ENCODE measurements at regions not wholly inside any gene's neighbourhood (a gene's known extent, or its start where the extent isn't known, plus 50 kb on each side); places are given as distances from the start of the nearest gene placed in this dataset.

GRCh38 chr10:121244818-121245217 lies 353.4 kb downstream of the FGFR2 start:
- no peak overlapping the region for H3K4me3 ChIP-seq (ENCODE audit: control extremely low read depth in 1 of 5, extremely low read depth in 1 of 5, insufficient read depth in 1 of 5, low read depth in 2 of 5, low read length in 4 of 5)
- H3K4me1 Mint-ChIP-seq = no peaks in the 10 kb centered on the region
- 18% methylated on average over 7 of the region's 8 CpGs for WGBS (ENCODE audit: insufficient coverage)
- no peaks in the 10 kb centered on the region for H3K36me3 ChIP-seq (replicated peaks in 1 of 2; ENCODE audit: control extremely low read depth in 1 of 2, control insufficient read depth in 1 of 2, extremely low read depth in 1 of 2, insufficient read depth in 2 of 2, low read length in 1 of 2)
- no peak overlapping the region for H3K27ac Mint-ChIP-seq
- H2AFZ ChIP-seq (ENCODE audit: insufficient read depth, low read depth, low read length, poor library complexity, severe bottlenecking) = no peak overlapping the region
- H3K4me1 ChIP-seq (ENCODE audit: control insufficient read depth in 2 of 2, insufficient read depth in 2 of 2, low read length in 2 of 2) = no peaks in the 10 kb centered on the region
- H3K9ac ChIP-seq (ENCODE audit: low read length) = no peak overlapping the region
- peaks cover 15% of the 10 kb centered on the region for H3K27me3 Mint-ChIP-seq
- no peak overlapping the region for H3K4me3 Mint-ChIP-seq
- H3K79me2 ChIP-seq (ENCODE audit: control insufficient read depth, insufficient read depth, low read length) = no peaks in the 10 kb centered on the region
- CTCF ChIA-PET = no interaction called here
- TF ChIP-seq EZH2 (IDR thresholded peaks at IDR 0.05; ENCODE audit: borderline replicate concordance, insufficient read depth, low read depth, low read length, poor library complexity, severe bottlenecking) = no peak
- no peak overlapping the region for H3K4me2 ChIP-seq (replicated peaks; ENCODE audit: low read depth, low read length, poor library complexity, severe bottlenecking)
- intact Hi-C loops (cut with micrococcal nuclease) = no loop called here
- DNase-seq (no peak), ATAC-seq (ENCODE audit: low read depth) (no peak)
- H3K9me3 Mint-ChIP-seq (ENCODE audit: insufficient read depth) = no peaks in the 10 kb centered on the region
- no peak overlapping the region for H3K27ac ChIP-seq (ENCODE audit: low read length in 2 of 2)
- H3K9me3 ChIP-seq (ENCODE audit: control extremely low read depth in 1 of 3, control insufficient read depth in 2 of 3, insufficient read depth in 1 of 3, low read length in 2 of 3) = peaks cover 0 to 10% (median 0%) of the 10 kb centered on the region in 3 donors
- H3K27me3 ChIP-seq (replicated peaks in 1 of 4; ENCODE audit: control extremely low read depth in 1 of 4, control insufficient read depth in 3 of 4, insufficient read depth in 4 of 4, low read length in 3 of 4) = no peaks in the 10 kb centered on the region
- POLR2A ChIA-PET = no interaction called here
- no peaks in the 10 kb centered on the region for H4K20me1 ChIP-seq (ENCODE audit: control insufficient read depth, insufficient read depth, low read length, poor library complexity, severe bottlenecking)

DNA sequence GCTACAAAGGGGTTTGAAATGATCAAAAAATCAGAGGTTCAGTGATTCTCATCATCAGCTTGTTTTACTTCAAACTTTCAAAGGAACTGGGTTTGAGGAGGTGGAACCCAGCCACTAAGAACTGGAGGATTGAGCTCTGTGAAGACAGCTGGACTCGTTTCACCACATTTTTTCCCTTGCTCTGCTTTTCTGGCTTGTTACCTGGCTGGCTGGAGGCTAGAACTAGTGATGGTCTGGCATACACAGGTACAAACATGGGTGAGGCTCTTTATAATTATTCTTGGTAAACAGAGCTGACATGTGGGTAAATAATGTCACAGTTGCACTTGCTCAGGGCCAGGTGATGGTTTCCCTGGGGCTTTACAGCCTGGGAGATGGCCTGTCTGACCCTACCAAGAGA lies 352.5 kb downstream of the FGFR2 start:
- no peak for ATAC-seq (ENCODE audit: low read depth)

More for the DNA sequence above, 352.5 kb downstream of the FGFR2 start:
- Mint-ChIP-seq H3K27me3 (peaks cover 15% of the 10 kb centered on the region), H3K9me3 (ENCODE audit: insufficient read depth) (peaks cover 3% of the 10 kb centered on the region), H3K27ac (no peak overlapping the region), H3K4me1 (no peaks in the 10 kb centered on the region), H3K4me3 (no peak overlapping the region)
- no peak overlapping the region for H2AFZ ChIP-seq (ENCODE audit: insufficient read depth, low read depth, low read length, poor library complexity, severe bottlenecking)
- WGBS (ENCODE audit: insufficient coverage) = no CpG with 5 or more reads among the region's 1 CpG
- no peaks in the 10 kb centered on the region for H3K36me3 ChIP-seq (replicated peaks in 1 of 2; ENCODE audit: control extremely low read depth in 1 of 2, control insufficient read depth in 1 of 2, extremely low read depth in 1 of 2, insufficient read depth in 2 of 2, low read length in 1 of 2)
- ChIA-PET CTCF (no interaction called here), POLR2A (no interaction called here)
- no peak for DNase-seq
- no peak overlapping the region for H3K9ac ChIP-seq (ENCODE audit: low read length)
- no peaks in the 10 kb centered on the region for H3K79me2 ChIP-seq (ENCODE audit: control insufficient read depth, insufficient read depth, low read length)
- H3K27ac ChIP-seq (ENCODE audit: low read length in 2 of 2) = no peak overlapping the region
- intact Hi-C loops (cut with micrococcal nuclease) = no loop called here
- no peaks in the 10 kb centered on the region for H3K4me1 ChIP-seq (ENCODE audit: control insufficient read depth in 2 of 2, insufficient read depth in 2 of 2, low read length in 2 of 2)
- TF ChIP-seq, protein P1, sequence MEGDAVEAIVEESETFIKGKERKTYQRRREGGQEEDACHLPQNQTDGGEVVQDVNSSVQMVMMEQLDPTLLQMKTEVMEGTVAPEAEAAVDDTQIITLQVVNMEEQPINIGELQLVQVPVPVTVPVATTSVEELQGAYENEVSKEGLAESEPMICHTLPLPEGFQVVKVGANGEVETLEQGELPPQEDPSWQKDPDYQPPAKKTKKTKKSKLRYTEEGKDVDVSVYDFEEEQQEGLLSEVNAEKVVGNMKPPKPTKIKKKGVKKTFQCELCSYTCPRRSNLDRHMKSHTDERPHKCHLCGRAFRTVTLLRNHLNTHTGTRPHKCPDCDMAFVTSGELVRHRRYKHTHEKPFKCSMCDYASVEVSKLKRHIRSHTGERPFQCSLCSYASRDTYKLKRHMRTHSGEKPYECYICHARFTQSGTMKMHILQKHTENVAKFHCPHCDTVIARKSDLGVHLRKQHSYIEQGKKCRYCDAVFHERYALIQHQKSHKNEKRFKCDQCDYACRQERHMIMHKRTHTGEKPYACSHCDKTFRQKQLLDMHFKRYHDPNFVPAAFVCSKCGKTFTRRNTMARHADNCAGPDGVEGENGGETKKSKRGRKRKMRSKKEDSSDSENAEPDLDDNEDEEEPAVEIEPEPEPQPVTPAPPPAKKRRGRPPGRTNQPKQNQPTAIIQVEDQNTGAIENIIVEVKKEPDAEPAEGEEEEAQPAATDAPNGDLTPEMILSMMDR (IDR thresholded peaks at IDR 0.05) = no peak
- TF ChIP-seq EZH2 (IDR thresholded peaks at IDR 0.05; ENCODE audit: borderline replicate concordance, insufficient read depth, low read depth, low read length, poor library complexity, severe bottlenecking) = no peak
- no peak overlapping the region for H3K4me3 ChIP-seq (ENCODE audit: control extremely low read depth in 1 of 5, extremely low read depth in 1 of 5, insufficient read depth in 1 of 5, low read depth in 2 of 5, low read length in 4 of 5)
- no peak overlapping the region for H3K4me2 ChIP-seq (replicated peaks; ENCODE audit: low read depth, low read length, poor library complexity, severe bottlenecking)
- no peaks in the 10 kb centered on the region for H4K20me1 ChIP-seq (ENCODE audit: control insufficient read depth, insufficient read depth, low read length, poor library complexity, severe bottlenecking)
- H3K9me3 ChIP-seq (ENCODE audit: control extremely low read depth in 1 of 3, control insufficient read depth in 2 of 3, insufficient read depth in 1 of 3, low read length in 2 of 3) = peaks cover 0 to 10% (median 0%) of the 10 kb centered on the region in 3 donors
- no peaks in the 10 kb centered on the region for H3K27me3 ChIP-seq (replicated peaks in 1 of 4; ENCODE audit: control extremely low read depth in 1 of 4, control insufficient read depth in 3 of 4, insufficient read depth in 4 of 4, low read length in 3 of 4)

Data from B cell (primary cell).